NCI-H748 (cell line): ENCODE measurements at regions not wholly inside any gene's neighbourhood (a gene's known extent, or its start where the extent isn't known, plus 50 kb on each side); places are given as distances from the start of the nearest gene placed in this dataset.
A peak's percentile ranks its signal among the peaks of the same experiment; 100 is the strongest.
"Not testable (repeated sequence)": the region's sequence is repeated elsewhere in the genome, so short reads cannot be mapped to it uniquely, and the experiment has no call there.

ENCODE experiments used
- DNase-seq: peaks from one replicate; lab custom pipeline; 2025; ENCODE audit not compliant: unreplicated experiment; lab: John Stamatoyannopoulos, UW

DNA sequence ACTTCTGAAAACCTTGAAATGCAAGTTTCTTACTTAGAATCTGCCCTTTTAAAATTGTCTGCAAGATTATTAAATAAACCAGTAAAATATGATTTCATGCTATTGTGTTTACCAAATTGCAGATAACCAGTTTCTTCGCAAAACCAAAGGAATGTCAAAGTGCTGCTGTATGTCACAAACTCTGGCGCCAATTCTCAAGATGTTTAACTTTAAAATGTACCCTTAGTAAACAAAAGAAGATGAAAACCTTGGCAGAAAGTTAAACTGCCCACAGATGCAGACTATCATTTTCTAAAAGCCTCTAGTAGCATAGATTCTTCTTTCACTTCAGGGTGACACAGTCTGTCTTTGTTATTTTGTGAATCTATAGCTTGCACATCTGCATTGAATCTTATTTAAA is 189.2 kb downstream of the SLITRK6 start:
- no peak for DNase-seq

DNA sequence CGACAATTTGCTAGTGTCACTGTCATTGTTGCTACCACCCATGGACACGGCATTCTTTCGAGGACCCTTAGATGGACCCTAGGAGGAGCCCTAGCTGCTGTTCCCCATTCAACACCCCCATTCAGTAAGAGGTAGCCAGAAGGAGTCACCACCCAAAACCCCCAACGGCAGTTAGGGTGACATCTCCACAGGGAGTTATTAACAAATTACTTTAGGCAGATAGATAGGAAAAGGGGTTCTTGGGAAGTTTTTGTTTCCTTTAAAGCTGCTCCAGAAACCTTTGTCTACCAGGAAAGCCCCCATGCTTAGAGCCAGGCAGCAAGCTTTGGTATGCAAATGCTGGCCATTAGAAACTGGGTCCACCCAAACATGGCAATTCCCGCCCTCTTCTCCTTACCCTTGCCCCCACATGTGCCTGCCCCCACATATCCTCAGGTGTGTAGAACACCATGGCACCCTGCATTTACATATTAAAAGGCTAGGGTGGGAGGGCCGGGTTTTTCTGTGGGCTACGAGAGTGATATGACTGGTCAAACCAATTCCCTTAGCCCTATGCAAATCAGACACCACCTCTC is 190.9 kb downstream of the SLITRK6 start:
- no peak for DNase-seq

- no peak for DNase-seq
These were observed 195.5 kb downstream of the SLITRK6 start for GRCh38 chr13:85603735-85604134.

GRCh38 chr13:85601526-85601925 is 197.7 kb downstream of the SLITRK6 start:
- peak; percentile 47 for DNase-seq

DNA sequence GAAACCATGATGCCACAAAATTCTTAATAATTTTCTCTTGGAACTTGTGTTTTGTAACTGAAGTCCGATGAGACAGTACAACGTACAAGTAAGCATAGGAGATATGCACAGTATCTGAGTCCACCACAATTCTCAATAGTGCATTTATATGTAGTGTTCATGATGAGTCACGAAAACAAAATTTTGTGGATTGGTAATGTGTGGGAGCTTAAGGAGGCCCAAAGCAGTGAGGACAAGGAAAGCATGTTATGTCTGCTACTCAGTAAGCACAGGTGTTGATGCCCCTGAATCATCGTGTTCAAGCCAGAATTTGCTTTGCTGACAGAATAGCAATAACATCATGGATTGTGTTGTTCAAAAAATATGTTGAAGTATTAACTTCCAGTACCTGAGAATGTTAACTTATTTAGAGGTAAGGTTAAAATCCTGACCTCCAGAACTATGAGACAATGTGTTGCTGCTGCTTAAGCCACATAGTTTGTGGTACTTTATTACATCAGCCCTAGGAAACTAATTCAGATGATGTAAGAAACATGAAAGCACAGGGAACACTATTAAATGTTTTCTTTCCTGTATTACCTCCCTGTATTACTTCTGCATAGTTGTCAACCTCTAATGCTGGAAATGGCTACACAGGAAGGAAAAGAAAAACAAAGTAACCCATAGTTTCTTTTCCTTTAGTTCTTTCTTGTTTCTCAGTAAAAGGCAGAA is 201.3 kb downstream of the SLITRK6 start:
- DNase-seq = no peak

DNA sequence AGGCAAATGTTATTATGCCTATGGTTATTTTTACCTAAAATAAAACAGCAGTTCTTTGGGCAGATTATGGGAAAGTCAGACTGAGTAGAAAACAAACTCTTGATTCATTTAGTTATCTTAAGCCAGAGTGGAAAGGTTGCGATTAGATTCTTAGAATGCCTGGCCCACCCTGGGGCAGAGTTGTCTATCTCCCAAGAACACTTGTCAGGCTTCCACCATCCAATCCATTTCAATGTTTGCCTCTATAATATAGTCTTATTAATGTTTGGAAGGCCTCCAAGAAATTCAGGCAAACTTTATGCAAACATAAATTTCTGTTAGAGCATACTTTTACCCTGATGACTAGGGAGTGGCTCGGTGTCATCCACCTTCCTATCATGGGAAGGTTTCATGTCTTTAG is 207.0 kb downstream of the SLITRK6 start:
- no peak for DNase-seq

GRCh38 chr13:85590231-85590931 is 208.8 kb downstream of the SLITRK6 start:
- DNase-seq = no peak

- no peak for DNase-seq
These were observed 210.2 kb downstream of the SLITRK6 start for GRCh38 chr13:85589021-85589420.

DNA sequence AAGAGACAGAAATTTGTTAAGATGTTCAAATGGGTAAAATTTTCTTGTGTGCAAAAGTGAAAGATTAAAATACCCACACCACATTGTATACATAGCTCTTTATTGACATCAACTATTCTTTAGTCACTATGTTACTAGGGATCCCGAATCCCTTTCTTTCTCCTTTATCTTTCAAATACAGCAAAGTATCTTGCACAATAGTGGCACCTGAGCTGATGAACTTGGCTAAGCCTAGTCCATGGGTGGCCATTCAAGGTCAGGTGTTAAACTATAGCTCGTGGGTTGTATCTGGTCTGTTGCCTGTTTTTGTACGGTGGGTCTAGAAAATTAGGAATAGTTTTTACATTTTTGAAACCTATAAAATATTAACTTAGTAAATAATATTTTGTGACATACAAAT is 210.9 kb downstream of the SLITRK6 start:
- no peak for DNase-seq

DNA sequence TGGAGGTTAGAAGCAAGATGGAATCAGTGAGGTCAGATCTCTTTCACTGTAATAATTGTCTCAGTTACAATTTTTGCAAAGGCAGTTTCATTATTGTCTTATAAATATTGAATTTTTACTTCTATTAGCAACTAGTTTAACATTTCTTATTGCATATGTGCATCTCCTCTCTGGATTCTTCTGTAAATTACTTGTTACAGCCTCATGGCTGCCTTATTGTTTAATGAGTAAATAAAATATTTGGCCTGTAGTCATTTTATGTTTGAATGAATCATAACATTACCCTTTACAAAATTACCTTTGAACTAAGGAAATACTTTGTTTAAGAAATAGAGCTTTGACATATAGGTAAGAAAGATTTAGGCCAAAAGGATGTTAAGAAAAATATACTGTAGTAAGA is 212.4 kb downstream of the SLITRK6 start:
- no peak for DNase-seq

DNA sequence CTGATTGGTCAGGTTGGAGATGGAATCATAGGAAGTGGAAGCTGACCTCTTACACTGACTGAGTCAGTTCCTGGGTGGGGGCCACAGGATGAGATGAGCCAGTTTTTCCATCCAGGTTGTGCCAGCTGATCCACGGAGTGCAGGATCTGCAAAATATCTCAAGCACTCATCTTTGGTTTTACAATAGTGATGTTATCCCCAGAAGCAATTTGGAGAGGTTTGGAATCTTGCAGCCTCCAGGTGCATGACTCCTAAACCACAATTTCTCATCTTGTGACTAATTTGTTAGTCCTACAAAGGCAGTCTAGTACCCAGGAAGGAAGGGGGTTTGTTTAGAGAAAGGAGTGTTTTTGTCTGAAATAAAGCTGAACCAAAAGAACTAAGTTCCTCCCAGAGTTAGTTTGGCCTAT is 212.8 kb downstream of the SLITRK6 start:
- no peak for DNase-seq

GRCh38 chr13:85582890-85583289 is 216.3 kb downstream of the SLITRK6 start:
- DNase-seq = no peak

DNA sequence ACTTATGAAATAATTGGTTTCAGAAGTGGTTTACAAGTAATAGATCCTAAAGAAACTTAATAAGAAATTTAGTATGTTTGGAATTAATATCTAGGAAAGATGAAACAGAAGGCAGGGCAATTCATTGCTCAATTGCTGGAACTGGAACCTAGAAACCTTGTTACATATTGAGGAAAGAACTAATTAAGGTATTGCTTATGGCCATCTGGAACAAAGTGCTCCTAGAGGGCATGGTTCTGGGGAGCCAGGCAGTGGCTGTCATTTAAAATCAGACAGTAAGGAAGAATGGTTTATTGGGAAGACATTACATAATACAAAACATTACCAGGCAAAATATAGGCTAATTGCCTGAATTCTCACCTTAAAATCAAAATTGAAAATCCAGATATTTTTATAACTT is 224.1 kb downstream of the SLITRK6 start:
- DNase-seq = no peak

DNA sequence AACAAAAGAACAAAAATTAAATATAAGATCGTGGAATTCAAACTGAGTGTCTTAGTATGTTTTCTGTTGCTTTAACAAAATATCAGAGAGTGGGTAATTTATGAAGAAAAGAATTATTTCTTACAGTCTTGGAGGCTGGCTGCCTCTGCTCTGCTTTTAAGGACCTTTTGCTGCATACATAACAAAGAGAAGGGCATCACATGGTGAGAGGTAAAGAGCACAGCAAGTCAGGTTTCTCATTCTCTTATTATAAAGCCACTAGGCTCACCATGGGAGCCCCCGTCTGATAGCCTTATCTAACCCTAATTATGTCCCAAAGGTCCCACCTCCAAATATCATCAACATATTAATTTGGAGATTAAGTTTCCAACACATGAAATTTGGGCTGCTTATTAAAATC is 231.3 kb downstream of the SLITRK6 start:
- DNase-seq = no peak

DNA sequence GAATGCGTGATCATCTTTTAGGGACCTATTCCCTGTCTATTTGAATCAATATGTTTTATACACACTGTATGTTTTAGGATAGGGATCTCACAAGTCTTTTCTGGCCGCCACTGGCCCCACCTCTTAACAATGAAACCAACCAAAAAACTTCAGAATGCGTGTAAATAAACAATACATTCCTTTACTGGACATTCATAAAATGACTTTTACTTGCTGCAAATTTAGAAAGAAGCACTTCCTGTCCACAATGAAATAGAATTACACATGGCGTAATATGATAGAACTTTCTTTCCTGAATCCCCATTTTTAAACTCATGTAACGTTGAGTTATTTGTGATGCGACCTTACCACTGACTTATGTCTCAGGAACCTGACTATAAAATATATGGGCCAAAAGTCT is 233.6 kb downstream of the SLITRK6 start:
- DNase-seq = no peak

DNA sequence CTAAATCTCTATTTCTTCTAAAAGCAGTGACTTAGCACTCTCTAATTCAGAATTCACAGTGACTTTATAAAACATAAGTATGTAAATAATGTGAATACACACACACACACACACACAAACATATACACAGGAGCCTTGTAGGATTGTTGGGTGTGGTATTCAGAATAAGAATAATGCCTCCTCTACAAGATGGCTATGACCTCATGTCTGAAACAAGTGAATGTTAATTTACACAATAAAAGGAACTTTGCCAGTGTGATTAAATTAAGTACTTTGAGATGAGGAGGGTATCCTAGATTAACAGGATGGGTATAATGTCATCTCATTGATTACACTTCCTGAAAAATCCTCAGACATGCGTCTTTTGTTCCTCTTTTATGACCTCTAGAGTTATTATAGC is 234.6 kb downstream of the SLITRK6 start:
- peak; percentile 72 for DNase-seq

GRCh38 chr13:85562282-85562681 is 236.9 kb downstream of the SLITRK6 start:
- no peak for DNase-seq

DNA sequence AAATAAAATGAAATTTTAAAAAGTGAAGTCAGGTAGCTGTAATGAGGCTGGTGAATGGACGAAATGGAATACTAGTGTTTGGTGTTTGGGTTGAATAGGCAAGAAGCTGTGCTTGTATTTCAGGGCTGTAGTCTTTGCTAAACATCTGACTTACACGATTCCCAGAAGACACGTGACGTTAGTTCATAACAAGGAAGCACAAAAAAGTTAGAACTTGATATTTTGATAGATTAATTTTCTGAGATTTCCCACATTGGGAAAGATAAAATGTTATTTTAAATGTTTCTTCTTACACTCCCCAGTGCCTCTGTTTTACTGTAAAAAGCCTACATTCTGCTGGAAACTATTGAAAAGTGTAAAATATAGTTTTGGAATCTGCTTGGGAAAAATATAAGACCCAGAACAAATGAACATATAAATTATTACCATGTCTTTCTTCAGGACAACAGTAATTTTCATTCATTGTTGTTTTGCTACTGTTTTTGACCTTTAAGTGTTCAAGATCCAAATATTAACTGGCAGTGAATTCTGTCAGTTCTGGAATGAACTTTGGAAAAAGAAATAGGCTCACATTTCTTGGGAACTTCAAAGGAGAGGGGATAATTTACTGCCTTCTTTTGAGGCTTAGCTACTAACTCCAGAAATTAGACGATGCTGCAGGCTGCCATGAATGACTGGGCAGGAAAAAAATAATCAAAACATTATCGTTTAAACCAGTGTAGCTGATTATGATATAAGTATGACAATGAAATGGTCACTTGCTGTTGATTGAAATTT is 241.3 kb downstream of the SLITRK6 start:
- DNase-seq = peak; percentile 28

GRCh38 chr13:85551012-85551411 is 248.2 kb downstream of the SLITRK6 start:
- no peak for DNase-seq

GRCh38 chr13:85549819-85550218 is 249.4 kb downstream of the SLITRK6 start:
- DNase-seq = no peak

DNA sequence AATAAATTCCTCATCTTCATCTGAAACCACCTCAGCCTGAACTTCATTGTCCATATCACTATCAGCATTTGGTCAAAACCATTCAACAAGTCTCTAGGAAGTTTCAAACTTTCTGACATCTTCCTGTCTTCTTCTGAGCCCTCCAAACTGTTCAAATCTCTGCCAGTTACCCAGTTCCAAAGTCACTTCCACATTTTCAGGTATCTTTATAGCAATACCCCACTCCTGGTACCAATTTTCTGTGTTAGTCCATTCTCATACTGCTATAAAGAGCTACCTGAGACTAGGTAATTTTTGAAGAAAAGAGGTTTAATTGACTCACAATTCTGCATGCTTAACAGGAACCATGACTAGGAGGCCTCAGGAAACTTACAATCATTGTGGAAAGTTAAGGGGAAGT is 250.4 kb downstream of the SLITRK6 start:
- DNase-seq = not testable (repeated sequence)

DNA sequence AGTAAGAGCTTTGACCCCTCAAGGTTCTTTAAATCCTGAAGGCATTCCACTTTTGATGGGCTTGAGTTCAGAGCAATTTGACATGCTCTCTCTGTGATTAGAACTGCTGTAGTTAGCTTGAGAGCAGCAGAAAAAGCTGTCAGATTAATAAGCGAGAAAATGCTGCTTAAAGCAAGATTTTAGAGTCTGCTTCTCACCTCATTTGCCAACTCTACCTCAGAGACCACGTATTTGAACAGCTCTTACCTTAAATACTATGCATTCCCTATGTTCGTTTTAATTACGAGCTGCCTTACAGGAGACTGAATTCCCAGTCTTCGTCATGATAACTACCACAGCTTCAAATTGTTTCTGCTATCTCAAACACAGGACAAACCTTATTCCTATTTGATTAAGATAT is 253.4 kb downstream of the SLITRK6 start:
- DNase-seq = no peak
